PC-3 (cell line): ENCODE measurements at regions not wholly inside any gene's neighbourhood (a gene's known extent, or its start where the extent isn't known, plus 50 kb on each side); places are given as distances from the start of the nearest gene placed in this dataset.

Experiments used
- EZH2 ChIP-seq: fragments of 300-600 bp; sonication (generic); IDR thresholded peaks from one replicate; pipeline ENCODE4 v1.6.1; 2017; ENCODE audit warnings: antibody characterized with exemption, mild to moderate bottlenecking, low read length; ENCODE audit not compliant: unreplicated experiment
- TF ChIP-seq, protein P1 (sequence below): fragments of 300-600 bp; sonication (generic); conservative IDR thresholded peaks from 2 replicates; pipeline ENCODE4 v1.5.1; 2017; ENCODE audit warnings: antibody characterized with exemption, low read depth, mild to moderate bottlenecking, low read length

- TF ChIP-seq, protein P1, sequence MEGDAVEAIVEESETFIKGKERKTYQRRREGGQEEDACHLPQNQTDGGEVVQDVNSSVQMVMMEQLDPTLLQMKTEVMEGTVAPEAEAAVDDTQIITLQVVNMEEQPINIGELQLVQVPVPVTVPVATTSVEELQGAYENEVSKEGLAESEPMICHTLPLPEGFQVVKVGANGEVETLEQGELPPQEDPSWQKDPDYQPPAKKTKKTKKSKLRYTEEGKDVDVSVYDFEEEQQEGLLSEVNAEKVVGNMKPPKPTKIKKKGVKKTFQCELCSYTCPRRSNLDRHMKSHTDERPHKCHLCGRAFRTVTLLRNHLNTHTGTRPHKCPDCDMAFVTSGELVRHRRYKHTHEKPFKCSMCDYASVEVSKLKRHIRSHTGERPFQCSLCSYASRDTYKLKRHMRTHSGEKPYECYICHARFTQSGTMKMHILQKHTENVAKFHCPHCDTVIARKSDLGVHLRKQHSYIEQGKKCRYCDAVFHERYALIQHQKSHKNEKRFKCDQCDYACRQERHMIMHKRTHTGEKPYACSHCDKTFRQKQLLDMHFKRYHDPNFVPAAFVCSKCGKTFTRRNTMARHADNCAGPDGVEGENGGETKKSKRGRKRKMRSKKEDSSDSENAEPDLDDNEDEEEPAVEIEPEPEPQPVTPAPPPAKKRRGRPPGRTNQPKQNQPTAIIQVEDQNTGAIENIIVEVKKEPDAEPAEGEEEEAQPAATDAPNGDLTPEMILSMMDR: no peak
- no peak for TF ChIP-seq EZH2
Measured at GRCh38 chr9:127554966-127555839, 56.9 kb upstream of the STXBP1 start.
